ENCODE measurements at regions not wholly inside any gene's neighbourhood (a gene's known extent, or its start where the extent isn't known, plus 50 kb on each side); places are given as distances from the start of the nearest gene placed in this dataset.

GRCh38 chr10:56604624-56605023 lies 243.6 kb upstream of the ZWINT start:
- H3K27ac ChIP-seq, result no peak overlapping the region
- DNase-seq (ENCODE audit: low spot score), result no peak
- TF ChIP-seq, protein P1, sequence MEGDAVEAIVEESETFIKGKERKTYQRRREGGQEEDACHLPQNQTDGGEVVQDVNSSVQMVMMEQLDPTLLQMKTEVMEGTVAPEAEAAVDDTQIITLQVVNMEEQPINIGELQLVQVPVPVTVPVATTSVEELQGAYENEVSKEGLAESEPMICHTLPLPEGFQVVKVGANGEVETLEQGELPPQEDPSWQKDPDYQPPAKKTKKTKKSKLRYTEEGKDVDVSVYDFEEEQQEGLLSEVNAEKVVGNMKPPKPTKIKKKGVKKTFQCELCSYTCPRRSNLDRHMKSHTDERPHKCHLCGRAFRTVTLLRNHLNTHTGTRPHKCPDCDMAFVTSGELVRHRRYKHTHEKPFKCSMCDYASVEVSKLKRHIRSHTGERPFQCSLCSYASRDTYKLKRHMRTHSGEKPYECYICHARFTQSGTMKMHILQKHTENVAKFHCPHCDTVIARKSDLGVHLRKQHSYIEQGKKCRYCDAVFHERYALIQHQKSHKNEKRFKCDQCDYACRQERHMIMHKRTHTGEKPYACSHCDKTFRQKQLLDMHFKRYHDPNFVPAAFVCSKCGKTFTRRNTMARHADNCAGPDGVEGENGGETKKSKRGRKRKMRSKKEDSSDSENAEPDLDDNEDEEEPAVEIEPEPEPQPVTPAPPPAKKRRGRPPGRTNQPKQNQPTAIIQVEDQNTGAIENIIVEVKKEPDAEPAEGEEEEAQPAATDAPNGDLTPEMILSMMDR (IDR thresholded peaks at IDR 0.05), result no peak
- H3K4me3 ChIP-seq, result no peak overlapping the region

DNA sequence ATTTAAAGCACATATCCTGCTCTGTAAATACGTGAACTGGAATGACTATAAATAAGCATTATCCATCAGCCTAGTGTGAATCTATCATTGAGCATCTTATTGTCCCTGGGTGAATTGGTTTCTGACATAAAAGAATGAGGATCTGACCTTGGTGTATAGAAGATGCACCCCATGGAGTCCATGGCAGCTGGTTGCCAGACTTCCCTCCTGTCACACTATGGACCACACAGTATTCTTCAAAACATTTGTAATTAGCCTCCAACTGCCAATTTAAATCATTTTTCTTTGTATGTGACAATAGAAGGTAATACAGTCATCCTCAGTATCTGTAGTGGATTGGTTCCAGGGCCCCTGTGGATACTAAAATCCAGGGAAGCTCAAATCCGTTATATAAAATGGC lies 238.1 kb upstream of the ZWINT start:
- H3K27ac ChIP-seq, result no peak overlapping the region
- no peak for DNase-seq (ENCODE audit: low spot score)
- no peak overlapping the region for H3K4me3 ChIP-seq
- TF ChIP-seq, protein P1 (IDR thresholded peaks at IDR 0.05), result no peak

GRCh38 chr10:56596257-56596656 lies 235.2 kb upstream of the ZWINT start:
- no peak overlapping the region for H3K4me3 ChIP-seq
- TF ChIP-seq, protein P1 (IDR thresholded peaks at IDR 0.05), result no peak
- no peak for DNase-seq (ENCODE audit: low spot score)

GRCh38 chr10:56593120-56593519 lies 232.1 kb upstream of the ZWINT start:
- Histone ChIP-seq H3K27ac (no peak overlapping the region), H3K4me3 (no peak overlapping the region)
- TF ChIP-seq, protein P1 (IDR thresholded peaks at IDR 0.05), result no peak
- DNase-seq (ENCODE audit: low spot score), result no peak

More at GRCh38 chr10:56596257-56596656, 235.2 kb upstream of the ZWINT start:
- no peak overlapping the region for H3K27ac ChIP-seq

DNA sequence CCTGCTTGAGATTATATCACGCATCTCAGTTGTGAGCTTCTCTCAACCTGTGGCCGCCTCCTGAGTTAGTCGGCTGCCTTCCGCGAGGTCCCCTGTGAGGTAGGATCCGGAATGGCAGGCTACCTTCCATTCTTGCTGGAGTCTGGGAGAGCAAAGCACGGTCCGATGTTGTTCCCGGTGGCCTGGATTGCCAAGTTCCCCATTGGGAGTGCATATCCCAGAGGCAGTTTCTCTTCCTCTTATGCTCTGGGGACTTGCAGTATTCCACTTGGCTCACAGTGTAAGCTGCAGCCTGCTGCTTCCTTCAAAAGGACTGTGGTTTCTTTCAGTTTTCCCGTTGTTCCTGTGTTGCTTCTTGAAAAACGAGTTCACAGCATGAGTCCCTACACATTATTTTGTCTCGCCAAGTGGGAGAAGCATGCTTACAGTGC lies 225.4 kb upstream of the ZWINT start:
- DNase-seq (ENCODE audit: low spot score), result no peak
- Histone ChIP-seq H3K27ac (no peak overlapping the region), H3K4me3 (no peak overlapping the region)
- TF ChIP-seq, protein P1 (IDR thresholded peaks at IDR 0.05), result no peak

DNA sequence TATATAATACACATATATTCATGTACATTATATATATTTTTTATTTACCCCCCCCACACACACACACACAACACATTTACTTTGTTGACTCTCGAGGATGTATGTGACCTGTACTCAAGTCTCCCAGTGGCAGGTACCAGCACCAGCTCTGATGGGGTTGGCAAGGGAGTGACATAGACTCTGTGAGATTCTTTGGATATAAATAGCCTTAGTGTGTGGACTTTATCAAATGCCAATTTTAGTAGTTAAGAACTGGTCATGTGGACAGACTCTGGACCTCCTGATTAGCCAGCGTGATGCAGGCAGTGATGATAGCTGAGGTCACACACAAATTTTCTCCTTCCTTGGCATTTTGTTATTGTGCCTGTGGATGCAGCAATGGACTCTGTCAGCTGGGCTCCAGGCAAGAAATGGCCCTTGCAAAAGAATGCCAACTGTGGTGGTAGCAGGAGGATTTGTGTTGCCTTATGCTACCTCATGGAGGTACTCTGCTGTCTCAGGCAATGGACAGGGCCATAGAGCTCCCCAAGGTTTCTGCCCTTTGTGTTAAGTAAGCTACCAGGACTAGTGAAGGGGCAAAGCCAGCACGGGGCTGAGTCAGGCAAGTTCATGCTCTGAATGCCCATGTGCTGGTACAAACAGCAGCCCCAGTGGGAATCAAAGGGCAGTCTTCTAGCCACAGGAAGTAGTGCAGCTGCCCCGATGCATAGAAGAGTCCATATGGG lies 224.6 kb upstream of the ZWINT start:
- Histone ChIP-seq H3K4me3 (no peak overlapping the region), H3K27ac (no peak overlapping the region)
- TF ChIP-seq, protein P1 (IDR thresholded peaks at IDR 0.05), result no peak
- DNase-seq (ENCODE audit: low spot score), result no peak

- TF ChIP-seq, protein P1 (IDR thresholded peaks at IDR 0.05), result no peak
- Histone ChIP-seq H3K4me3 (no peak overlapping the region), H3K27ac (no peak overlapping the region)
- no peak for DNase-seq (ENCODE audit: low spot score)
Measured at GRCh38 chr10:56583316-56583715, 222.3 kb upstream of the ZWINT start.

Data from coronary artery (tissue), 2 donors.